GM23338 (cell line): ENCODE measurements at regions not wholly inside any gene's neighbourhood (a gene's known extent, or its start where the extent isn't known, plus 50 kb on each side); places are given as distances from the start of the nearest gene placed in this dataset.

Experiments used
- ATAC-seq: fragments of 200-7000 bp; cut with Tn5 transposase; 3 replicates; pipeline ENCODE4 v1.9.1; 2020
- DNase-seq: peaks from one replicate; pipeline ENCODE4 v3.0.0-alpha.2; 2015; ENCODE audit warnings: low spot score
- H2AFZ ChIP-seq: fragments of 200-600 bp; sonication (generic); 2 replicates; pipeline ENCODE4 v1.8.0; 2016; ENCODE audit warnings: antibody characterized with exemption, mild to moderate bottlenecking, moderate library complexity
- H3F3A ChIP-seq: fragments of 200-600 bp; sonication (generic); replicated peaks from 2 replicates; pipeline ENCODE4 v1.8.0; 2017; ENCODE audit warnings: antibody characterized with exemption, mixed run types, low read depth
- H3K27ac ChIP-seq: fragments of 200-600 bp; sonication (generic); 2 replicates; pipeline ENCODE4 v1.6.1; 2016; ENCODE audit warnings: low read depth
- H3K27me3 ChIP-seq: fragments of 200-600 bp; sonication (generic); 2 replicates; pipeline ENCODE4 v1.8.0; 2016; ENCODE audit warnings: mild to moderate bottlenecking, mixed run types, moderate library complexity; ENCODE audit not compliant: insufficient read depth
- H3K36me3 ChIP-seq: fragments of 200-600 bp; sonication (generic); 2 replicates; pipeline ENCODE4 v1.8.0; 2016; ENCODE audit warnings: mild to moderate bottlenecking; ENCODE audit not compliant: insufficient read depth
- H3K4me1 ChIP-seq: fragments of 200-600 bp; sonication (generic); 2 replicates; pipeline ENCODE4 v1.8.0; 2016; ENCODE audit warnings: mild to moderate bottlenecking, moderate library complexity; ENCODE audit not compliant: insufficient read depth
- H3K4me2 ChIP-seq: fragments of 200-600 bp; sonication (generic); 2 replicates; pipeline ENCODE4 v1.7.1; 2017; ENCODE audit warnings: mixed run types
- H3K4me3 ChIP-seq: fragments of 200-600 bp; sonication (generic); 2 replicates; pipeline ENCODE4 v1.6.1; 2016; ENCODE audit warnings: mixed run types
- H3K79me2 ChIP-seq: fragments of 200-600 bp; sonication (generic); replicated peaks from 2 replicates; pipeline ENCODE4 v1.8.0; 2017; ENCODE audit warnings: mild to moderate bottlenecking; ENCODE audit not compliant: insufficient read depth
- H3K9me2 ChIP-seq: fragments of 200-600 bp; sonication (generic); 2 replicates; pipeline ENCODE4 v1.8.0; 2017; ENCODE audit not compliant: insufficient read depth
- H4K20me1 ChIP-seq: fragments of 200-600 bp; sonication (generic); replicated peaks from 2 replicates; pipeline ENCODE4 v1.8.0; 2017; ENCODE audit warnings: mild to moderate bottlenecking; ENCODE audit not compliant: insufficient read depth
- H3K27ac Mint-ChIP-seq: 2 replicates; pipeline ENCODE4 v1.8.0; 2020; ENCODE audit warnings: inconsistent platforms, mild to moderate bottlenecking, moderate library complexity, mixed read lengths
- H3K27me3 Mint-ChIP-seq: 3 replicates; pipeline ENCODE4 v1.8.0; 2022; ENCODE audit warnings: low read depth, mild to moderate bottlenecking, moderate library complexity, mixed read lengths, inconsistent platforms; ENCODE audit not compliant: insufficient read depth, poor library complexity
- H3K36me3 Mint-ChIP-seq: 3 replicates; pipeline ENCODE4 v1.8.0; 2021; ENCODE audit warnings: low read depth, mild to moderate bottlenecking, inconsistent platforms, moderate library complexity, mixed read lengths
- H3K4me1 Mint-ChIP-seq: 3 replicates; pipeline ENCODE4 v1.8.0; 2020; ENCODE audit warnings: mild to moderate bottlenecking, inconsistent platforms, mixed read lengths
- H3K4me3 Mint-ChIP-seq: 3 replicates; pipeline ENCODE4 v1.8.0; 2021; ENCODE audit warnings: moderate library complexity, mild to moderate bottlenecking, inconsistent platforms, mixed read lengths
- H3K9me3 Mint-ChIP-seq: 3 replicates; pipeline ENCODE4 v1.8.0; 2020; ENCODE audit warnings: moderate library complexity, mild to moderate bottlenecking, inconsistent platforms, mixed read lengths
- CREB1 ChIP-seq: fragments of 250-450 bp; sonication (Bioruptor Pico); IDR thresholded peaks from 2 replicates; pipeline ENCODE4 v1.5.0; 2020; ENCODE audit warnings: low read depth, mild to moderate bottlenecking, moderate library complexity
- JUNB ChIP-seq: IDR thresholded peaks from one replicate; pipeline ENCODE4 v1.6.1; 2016; ENCODE audit warnings: antibody characterized with exemption; ENCODE audit not compliant: unreplicated experiment
- POLR2AphosphoS5 ChIP-seq: IDR thresholded peaks from 2 replicates; pipeline ENCODE4 v1.6.1; 2016; ENCODE audit warnings: antibody characterized with exemption, low read depth
- REST ChIP-seq: IDR thresholded peaks from one replicate; pipeline ENCODE4 v1.6.1; 2018; ENCODE audit warnings: antibody characterized with exemption; ENCODE audit not compliant: unreplicated experiment
- STAT1 ChIP-seq: IDR thresholded peaks from one replicate; pipeline ENCODE4 v1.6.1; 2016; ENCODE audit warnings: antibody characterized with exemption; ENCODE audit not compliant: unreplicated experiment
- ZNF331 ChIP-seq: fragments of 250-450 bp; sonication (Bioruptor Pico); IDR thresholded peaks from 2 replicates; pipeline ENCODE4 v1.5.0; 2020; ENCODE audit warnings: low read depth, mild to moderate bottlenecking, moderate library complexity
- ZNF462 ChIP-seq: fragments of 250-450 bp; sonication (Bioruptor Pico); IDR thresholded peaks from 2 replicates; pipeline ENCODE4 v1.5.0; 2020; ENCODE audit warnings: mild to moderate bottlenecking, moderate library complexity
- TF ChIP-seq, protein P1 (sequence below): IDR thresholded peaks from 2 replicates; pipeline ENCODE4 v1.6.1; 2016; ENCODE audit warnings: antibody characterized with exemption

DNA sequence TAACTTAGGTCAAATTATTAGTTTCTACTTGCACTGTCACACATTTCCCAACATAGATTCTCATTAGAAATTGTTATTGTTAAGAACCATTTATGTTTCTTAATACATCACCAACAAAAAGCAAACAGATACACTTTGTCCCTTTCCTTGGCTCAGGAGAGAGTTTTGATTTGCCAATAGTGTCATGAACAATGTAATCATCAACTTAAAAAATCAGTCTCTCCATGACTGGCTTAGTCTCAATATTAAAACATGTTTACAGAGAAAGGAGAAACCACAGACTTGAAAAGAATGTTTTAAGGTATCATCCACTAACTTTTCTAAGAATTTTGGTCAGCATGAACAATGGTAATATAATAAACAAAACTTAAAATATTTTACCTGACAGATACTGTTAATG, 416.5 kb upstream of the KCNH7 start:
- H3K4me1 Mint-ChIP-seq: peaks cover 3% of the 10 kb centered on the region; the same call in 1 of the 3 replicates

More for the DNA sequence above, 416.5 kb upstream of the KCNH7 start:
- Mint-ChIP-seq H3K4me3 (no peak overlapping the region), H3K36me3 (no peaks in the 10 kb centered on the region), H3K9me3 (no peaks in the 10 kb centered on the region), H3K27ac (no peak overlapping the region), H3K27me3 (peaks cover 2% of the 10 kb centered on the region)
- Histone ChIP-seq H3K4me2 (no peak overlapping the region), H3K4me1 (no peaks in the 10 kb centered on the region), H2AFZ (no peak overlapping the region), H3K27ac (no peak overlapping the region), H3K9me2 (no peaks in the 10 kb centered on the region), H3K27me3 (no peaks in the 10 kb centered on the region), H4K20me1 (no peaks in the 10 kb centered on the region), H3F3A (no peaks in the 10 kb centered on the region), H3K79me2 (no peaks in the 10 kb centered on the region), H3K4me3 (no peak overlapping the region), H3K36me3 (no peaks in the 10 kb centered on the region)
- ATAC-seq: no peak
- no peak for DNase-seq
- TF ChIP-seq REST: no peak
- TF ChIP-seq, protein P1, sequence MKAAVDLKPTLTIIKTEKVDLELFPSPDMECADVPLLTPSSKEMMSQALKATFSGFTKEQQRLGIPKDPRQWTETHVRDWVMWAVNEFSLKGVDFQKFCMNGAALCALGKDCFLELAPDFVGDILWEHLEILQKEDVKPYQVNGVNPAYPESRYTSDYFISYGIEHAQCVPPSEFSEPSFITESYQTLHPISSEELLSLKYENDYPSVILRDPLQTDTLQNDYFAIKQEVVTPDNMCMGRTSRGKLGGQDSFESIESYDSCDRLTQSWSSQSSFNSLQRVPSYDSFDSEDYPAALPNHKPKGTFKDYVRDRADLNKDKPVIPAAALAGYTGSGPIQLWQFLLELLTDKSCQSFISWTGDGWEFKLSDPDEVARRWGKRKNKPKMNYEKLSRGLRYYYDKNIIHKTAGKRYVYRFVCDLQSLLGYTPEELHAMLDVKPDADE: no peak
- TF ChIP-seq ZNF331: no peak
- no peak for TF ChIP-seq JUNB
- no peak for TF ChIP-seq ZNF462 (CRISPR knock-in tag)
- TF ChIP-seq STAT1: no peak
- no peak for TF ChIP-seq POLR2AphosphoS5
- TF ChIP-seq CREB1 (CRISPR knock-in tag): no peak
